CD4-positive, alpha-beta memory T cell (primary cell): ENCODE measurements at regions not wholly inside any gene's neighbourhood (a gene's known extent, or its start where the extent isn't known, plus 50 kb on each side); places are given as distances from the start of the nearest gene placed in this dataset.
"Not testable (repeated sequence)": the region's sequence is repeated elsewhere in the genome, so short reads cannot be mapped to it uniquely, and the experiment has no call there.

Source experiments
- CTCF ChIA-PET: fragments of 350-600 bp; sonication (Branson Sonifier 250); formaldehyde crosslinking; loops from one replicate; lab custom pipeline; 2021; ENCODE audit warnings: inconsistent platforms; ENCODE audit not compliant: partially characterized antibody; lab: Charles Lee
- POLR2A ChIA-PET: fragments of 350-600 bp; sonication (Branson Sonifier 250); formaldehyde crosslinking; loops from one replicate; lab custom pipeline; 2021; ENCODE audit not compliant: partially characterized antibody; lab: Charles Lee
- DNase-seq, 5 donors: peaks; one replicate each; pipeline versions ENCODE4 v3.0.0 to v3.0.0-alpha.2; 2020 to 2022; ENCODE audit warnings: mixed read lengths in 1 of 5
- H3K27ac ChIP-seq: one replicate; pipeline ENCODE4 v1.7.0; 2013; ENCODE audit warnings: low read depth, low read length
- H3K27me3 ChIP-seq: 2 replicates; pipeline ENCODE4 v1.7.0; 2013; ENCODE audit warnings: mild to moderate bottlenecking, low read length, moderate library complexity; ENCODE audit not compliant: insufficient read depth
- H3K36me3 ChIP-seq: 2 replicates; pipeline ENCODE4 v1.7.0; 2013; ENCODE audit warnings: mild to moderate bottlenecking, low read length, moderate library complexity; ENCODE audit not compliant: insufficient read depth
- H3K4me1 ChIP-seq: 2 replicates; pipeline ENCODE4 v1.7.0; 2013; ENCODE audit warnings: mild to moderate bottlenecking, low read length, moderate library complexity; ENCODE audit not compliant: insufficient read depth
- H3K4me3 ChIP-seq, 2 donors: one replicate each; pipeline ENCODE4 v1.7.0; 2013; ENCODE audit warnings: low read length in 2 of 2, mild to moderate bottlenecking in 1 of 2
- H3K9me3 ChIP-seq, 2 donors: one replicate each; pipeline ENCODE4 v1.7.0; 2013; ENCODE audit warnings: low read length in 2 of 2, control low read depth in 1 of 2; ENCODE audit not compliant: control insufficient read depth in 1 of 2
- H3K27ac Mint-ChIP-seq, 7 donors: one replicate each; pipeline ENCODE4 v1.8.0; 2020 to 2021; ENCODE audit warnings: mixed read lengths in 7 of 7, mild to moderate bottlenecking in 6 of 7, inconsistent platforms in 3 of 7, moderate library complexity in 3 of 7
- H3K27me3 Mint-ChIP-seq, 2 donors: one replicate each; pipeline ENCODE4 v1.8.0; 2020 to 2021; ENCODE audit warnings: mixed read lengths in 2 of 2
- H3K36me3 Mint-ChIP-seq, 2 donors: one replicate each; pipeline ENCODE4 v1.8.0; 2020 to 2021; ENCODE audit warnings: mixed read lengths in 2 of 2, inconsistent platforms in 1 of 2, mild to moderate bottlenecking in 1 of 2
- H3K4me1 Mint-ChIP-seq, 4 donors: one replicate each; pipeline ENCODE4 v1.8.0; 2020 to 2021; ENCODE audit warnings: mixed read lengths in 4 of 4, mild to moderate bottlenecking in 1 of 4
- H3K4me3 Mint-ChIP-seq, 8 donors: one replicate each; pipeline ENCODE4 v1.8.0; 2020 to 2021; ENCODE audit warnings: mixed read lengths in 8 of 8, mild to moderate bottlenecking in 7 of 8, moderate library complexity in 6 of 8, inconsistent platforms in 3 of 8
- H3K9me3 Mint-ChIP-seq, 8 donors: one replicate each; pipeline ENCODE4 v1.8.0; 2020 to 2021; ENCODE audit warnings: mixed read lengths in 8 of 8, mild to moderate bottlenecking in 5 of 8, inconsistent platforms in 3 of 8, moderate library complexity in 1 of 8
- intact Hi-C: fragments of 100-400 bp; cut with micrococcal nuclease; formaldehyde crosslinking; loops from one replicate; pipeline ENCODE4 v1.15.1; 2023

DNA sequence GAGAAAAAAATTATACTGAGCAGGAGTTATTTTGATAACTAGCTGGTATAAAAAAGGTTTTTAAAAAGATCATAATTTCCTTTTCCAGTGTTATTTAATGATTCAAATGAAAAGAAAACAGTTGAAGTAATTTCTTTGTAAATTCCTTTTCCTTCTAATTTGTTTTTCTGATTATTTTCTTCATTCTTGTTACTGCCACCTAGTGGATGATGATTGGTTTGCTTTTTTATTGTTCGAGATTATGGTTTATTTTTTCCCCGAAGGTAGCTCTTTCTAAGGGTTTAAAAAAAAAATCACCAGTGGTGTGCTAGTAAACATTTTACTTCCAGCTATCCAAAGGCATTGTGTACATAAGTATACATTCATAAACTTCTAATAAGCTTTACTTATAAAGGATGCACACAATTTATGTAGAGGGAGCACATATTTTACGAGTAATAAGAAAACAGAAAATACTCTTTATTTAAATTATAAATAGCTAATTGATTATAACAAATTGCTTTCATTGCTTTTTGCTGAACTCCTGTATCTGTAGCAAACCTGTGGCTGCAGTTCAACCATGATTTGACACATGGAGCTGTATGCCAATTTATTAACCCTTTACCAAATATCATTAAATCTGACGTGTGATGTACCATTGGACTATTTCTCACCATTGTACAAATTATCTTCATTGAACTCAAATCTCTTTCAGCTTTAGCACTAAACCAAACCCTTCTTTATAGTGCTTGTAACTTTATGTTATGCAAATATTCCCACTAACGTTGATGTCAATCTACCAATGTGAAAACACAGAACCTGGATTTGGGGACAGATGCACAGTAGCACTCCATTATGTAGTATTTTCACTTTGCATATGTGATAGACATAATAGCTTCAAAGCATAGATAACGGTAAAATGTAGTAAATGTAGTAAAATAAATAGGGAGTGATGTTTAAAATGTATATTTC, 97.8 kb upstream of the ANK2 start:
- peaks cover 4 to 6% of the 10 kb centered on the region in 2 donors for H3K27me3 Mint-ChIP-seq
- intact Hi-C loops: loop anchor here (1.0 kb wide), 1 partner anchor 318 kb away; no protein-coding TSS in a partner anchor
- H3K27ac Mint-ChIP-seq: no peak overlapping the region
- DNase-seq: peak in 3 of 5 donors; percentile 3 to 10 (median 3)
- ChIA-PET POLR2A (no interaction called here), CTCF (interaction anchor here (0.8 to 4.2 kb wide), 9 partner anchors 9 to 319 kb away, joined by 3 to 35 read pairs (median 3); no protein-coding TSS in a partner anchor)
- H3K4me3 Mint-ChIP-seq: no peak overlapping the region
- H3K9me3 Mint-ChIP-seq: no peaks in the 10 kb centered on the region
- no peaks in the 10 kb centered on the region for H3K4me1 Mint-ChIP-seq
- Histone ChIP-seq H3K4me1 (no peaks in the 10 kb centered on the region), H3K36me3 (no peaks in the 10 kb centered on the region), H3K9me3 (no peaks in the 10 kb centered on the region), H3K4me3 (no peak overlapping the region), H3K27ac (no peak overlapping the region), H3K27me3 (no peaks in the 10 kb centered on the region)
- no peaks in the 10 kb centered on the region for H3K36me3 Mint-ChIP-seq

DNA sequence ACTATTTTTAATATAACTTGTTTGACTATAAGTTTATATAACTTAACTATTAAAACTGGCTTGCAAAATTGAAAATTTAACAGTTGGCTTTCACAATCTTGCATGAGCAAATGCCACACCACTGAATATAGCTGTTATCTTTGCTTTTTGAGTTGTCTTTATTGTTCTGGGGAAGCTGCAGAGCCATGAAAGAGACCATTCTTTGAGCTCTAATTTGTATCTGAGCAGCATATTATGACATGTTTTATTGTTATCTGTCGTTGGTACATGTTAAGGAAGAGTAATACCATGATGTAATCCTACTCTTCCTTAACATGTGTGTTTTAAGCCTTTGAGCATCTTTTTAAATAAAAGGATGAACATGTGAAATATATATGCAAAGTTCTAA, 97.1 kb upstream of the ANK2 start:
- Histone ChIP-seq H3K27me3 (no peaks in the 10 kb centered on the region), H3K4me3 (no peak overlapping the region), H3K9me3 (no peaks in the 10 kb centered on the region), H3K27ac (no peak overlapping the region), H3K36me3 (no peaks in the 10 kb centered on the region), H3K4me1 (no peaks in the 10 kb centered on the region)
- DNase-seq: no peak
- Mint-ChIP-seq H3K4me1 (no peaks in the 10 kb centered on the region), H3K9me3 (no peaks in the 10 kb centered on the region), H3K4me3 (no peak overlapping the region), H3K27me3 (peaks cover 4 to 6% of the 10 kb centered on the region in 2 donors), H3K36me3 (no peaks in the 10 kb centered on the region), H3K27ac (no peak overlapping the region)
- ChIA-PET CTCF (interaction anchor here (0.8 to 4.2 kb wide), 4 partner anchors 9 to 14 kb away, joined by 3 to 35 read pairs (median 8); no protein-coding TSS in a partner anchor), POLR2A (no interaction called here)
- intact Hi-C loops: no loop called here

DNA sequence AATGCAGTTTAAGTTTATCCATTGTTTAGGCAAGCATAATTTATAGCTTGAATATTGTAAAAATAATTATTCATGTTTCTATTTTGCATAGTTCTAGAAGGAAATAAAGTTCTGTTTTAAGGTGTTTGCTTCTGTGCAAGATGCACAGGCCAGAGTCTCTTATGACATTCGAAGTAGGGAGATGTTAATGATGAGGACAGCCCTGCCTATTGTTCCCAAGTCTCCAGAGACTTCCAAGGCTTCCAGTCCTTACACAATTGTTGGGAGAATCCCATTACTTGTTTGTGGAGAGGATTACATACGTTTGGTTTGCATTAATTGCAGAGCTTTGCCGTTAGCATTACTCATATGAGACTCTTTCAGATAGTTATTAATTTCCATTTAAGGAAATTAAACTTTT, 96.2 kb upstream of the ANK2 start:
- Histone ChIP-seq H3K4me3 (no peak overlapping the region), H3K27ac (no peak overlapping the region), H3K27me3 (no peaks in the 10 kb centered on the region), H3K36me3 (no peaks in the 10 kb centered on the region), H3K9me3 (no peaks in the 10 kb centered on the region), H3K4me1 (no peaks in the 10 kb centered on the region)
- intact Hi-C loops: no loop called here
- no peaks in the 10 kb centered on the region for H3K4me1 Mint-ChIP-seq
- no peaks in the 10 kb centered on the region for H3K9me3 Mint-ChIP-seq
- H3K36me3 Mint-ChIP-seq: no peaks in the 10 kb centered on the region
- no peak overlapping the region for H3K27ac Mint-ChIP-seq
- no peak for DNase-seq
- peaks cover 2 to 5% of the 10 kb centered on the region in 2 donors for H3K27me3 Mint-ChIP-seq
- CTCF ChIA-PET: interaction anchor here (2.6 kb wide), 1 partner anchor 11 kb away, joined by 12 read pairs; no protein-coding TSS in a partner anchor
- no peak overlapping the region for H3K4me3 Mint-ChIP-seq
- POLR2A ChIA-PET: no interaction called here

DNA sequence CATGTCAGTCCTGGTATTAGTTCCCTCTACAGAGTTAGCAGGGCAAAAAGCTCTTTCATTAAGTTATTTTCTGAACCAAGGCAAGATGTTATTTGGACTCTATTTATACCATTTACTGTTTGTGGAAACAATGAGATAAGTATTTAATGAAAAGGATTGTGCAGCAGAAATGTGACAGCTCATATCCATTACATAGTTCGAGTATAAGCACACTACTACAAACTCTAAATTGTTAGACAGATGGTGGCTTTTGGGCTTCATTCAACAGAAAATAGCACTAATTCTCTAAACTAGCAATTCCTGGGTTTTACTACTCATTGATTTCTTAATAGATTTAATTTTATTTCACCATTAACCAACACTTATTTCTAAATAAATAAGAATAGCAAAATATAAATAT, 95.2 kb upstream of the ANK2 start:
- Mint-ChIP-seq H3K9me3 (peaks cover 0 to under 1% (median 0%) of the 10 kb centered on the region in 8 donors), H3K27me3 (peaks cover 2 to 5% of the 10 kb centered on the region in 2 donors)

DNA sequence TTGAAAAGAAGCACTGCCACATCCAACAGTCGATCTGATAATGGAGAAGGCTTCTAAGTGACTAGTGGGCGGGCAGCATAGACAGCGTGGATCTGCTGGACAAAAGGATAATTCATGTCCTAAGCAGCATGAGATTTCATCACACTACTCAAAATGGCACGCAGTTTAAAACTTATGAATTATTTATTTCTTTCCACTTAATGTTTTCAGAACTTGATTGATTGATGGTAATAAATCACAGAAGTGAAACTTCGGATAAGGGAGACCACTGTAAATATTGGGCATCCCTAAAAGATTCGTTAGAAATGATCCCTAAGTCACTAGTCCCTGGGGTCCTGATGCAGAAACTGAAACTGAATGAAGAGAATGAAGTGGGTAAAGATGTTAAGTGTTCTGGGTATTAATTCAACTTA, 93.0 kb upstream of the ANK2 start:
- Histone ChIP-seq H3K27me3 (no peaks in the 10 kb centered on the region), H3K27ac (no peak overlapping the region), H3K4me3 (no peak overlapping the region), H3K9me3 (no peaks in the 10 kb centered on the region), H3K36me3 (no peaks in the 10 kb centered on the region), H3K4me1 (no peaks in the 10 kb centered on the region)
- no peaks in the 10 kb centered on the region for H3K36me3 Mint-ChIP-seq
- no peak overlapping the region for H3K27ac Mint-ChIP-seq
- no peak overlapping the region for H3K4me3 Mint-ChIP-seq
- CTCF ChIA-PET: no interaction called here
- intact Hi-C loops: no loop called here
- H3K4me1 Mint-ChIP-seq: no peaks in the 10 kb centered on the region
- peaks cover 0 to 5% (median 0%) of the 10 kb centered on the region in 8 donors for H3K9me3 Mint-ChIP-seq
- peaks cover 0 to 3% of the 10 kb centered on the region in 2 donors for H3K27me3 Mint-ChIP-seq
- DNase-seq: no peak
- POLR2A ChIA-PET: no interaction called here

More for the DNA sequence above, 95.2 kb upstream of the ANK2 start:
- Mint-ChIP-seq H3K27ac (no peak overlapping the region), H3K4me1 (no peaks in the 10 kb centered on the region), H3K4me3 (no peak overlapping the region), H3K36me3 (no peaks in the 10 kb centered on the region)
- no peak overlapping the region for H3K4me3 ChIP-seq
- no peaks in the 10 kb centered on the region for H3K27me3 ChIP-seq
- DNase-seq: no peak
- no peaks in the 10 kb centered on the region for H3K4me1 ChIP-seq
- H3K9me3 ChIP-seq: no peaks in the 10 kb centered on the region
- H3K36me3 ChIP-seq: no peaks in the 10 kb centered on the region
- intact Hi-C loops: no loop called here
- H3K27ac ChIP-seq: no peak overlapping the region
- ChIA-PET CTCF (no interaction called here), POLR2A (no interaction called here)

DNA sequence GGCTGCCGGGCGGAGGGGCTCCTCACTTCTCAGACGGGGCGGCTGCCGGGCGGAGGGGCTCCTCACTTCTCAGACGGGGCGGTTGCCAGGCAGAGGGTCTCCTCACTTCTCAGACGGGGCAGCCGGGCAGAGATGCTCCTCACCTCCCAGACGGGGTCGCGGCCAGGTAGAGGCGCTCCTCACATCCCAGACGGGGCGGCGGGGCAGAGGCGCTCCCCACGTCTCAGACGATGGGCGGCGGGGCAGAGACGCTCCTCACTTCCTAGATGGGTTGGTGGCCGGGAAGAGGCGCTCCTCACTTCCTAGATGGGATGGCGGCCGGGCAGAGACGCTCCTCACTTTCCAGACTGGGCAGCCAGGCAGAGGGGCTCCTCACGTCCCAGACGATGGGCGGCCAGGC, 91.7 kb upstream of the ANK2 start:
- H3K36me3 Mint-ChIP-seq, H3K4me3 ChIP-seq, intact Hi-C loops, H3K4me3 Mint-ChIP-seq, H3K9me3 Mint-ChIP-seq, H3K4me1 ChIP-seq, POLR2A ChIA-PET, DNase-seq, H3K36me3 ChIP-seq, H3K4me1 Mint-ChIP-seq, H3K27me3 ChIP-seq, H3K27me3 Mint-ChIP-seq, H3K27ac ChIP-seq, H3K27ac Mint-ChIP-seq, CTCF ChIA-PET, H3K9me3 ChIP-seq: not testable (repeated sequence)

DNA sequence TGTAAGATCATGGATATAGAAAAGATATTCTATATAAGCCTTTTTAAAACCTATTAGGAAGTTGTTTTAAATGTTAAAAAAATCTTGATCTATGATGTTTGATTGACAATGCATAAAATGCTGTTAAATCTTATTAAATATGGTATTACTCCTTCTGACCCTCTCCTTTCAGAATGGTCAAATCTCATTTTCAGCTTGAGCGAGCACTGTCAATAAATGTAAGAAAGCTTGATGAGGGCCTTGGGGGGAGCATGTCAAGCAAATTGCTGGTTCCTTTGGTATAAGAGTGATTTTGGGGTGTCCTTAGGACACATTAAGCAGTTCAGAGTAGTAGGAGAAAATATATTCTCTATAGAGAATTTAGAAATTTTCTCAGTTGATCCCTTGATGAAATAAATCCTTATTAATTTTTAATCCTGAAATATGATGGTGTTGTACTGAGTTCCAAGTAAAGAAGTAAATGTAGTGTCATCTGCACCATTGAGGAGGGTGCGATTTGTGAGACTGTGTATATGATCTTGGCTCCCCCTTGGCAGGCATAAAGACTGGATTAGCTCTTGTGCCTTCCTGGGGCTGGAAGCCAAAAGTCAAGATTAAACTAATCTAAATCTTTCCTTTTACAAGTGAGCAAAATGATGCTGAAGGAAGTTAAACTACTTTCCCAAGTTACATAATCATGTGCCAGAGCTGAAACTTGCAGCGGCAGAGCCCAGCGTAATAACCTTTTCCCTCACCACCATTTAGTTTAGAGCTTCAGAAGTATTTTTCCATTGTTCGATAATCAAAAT, 82.6 kb upstream of the ANK2 start:
- Mint-ChIP-seq H3K4me3 (no peak overlapping the region), H3K9me3 (peaks cover 0 to 13% (median 7%) of the 10 kb centered on the region in 8 donors), H3K4me1 (no peaks in the 10 kb centered on the region), H3K27me3 (peaks cover 2 to 4% of the 10 kb centered on the region in 2 donors), H3K27ac (no peak overlapping the region), H3K36me3 (no peaks in the 10 kb centered on the region)
- POLR2A ChIA-PET: no interaction called here
- Histone ChIP-seq H3K4me1 (no peaks in the 10 kb centered on the region), H3K4me3 (no peak overlapping the region), H3K27me3 (no peaks in the 10 kb centered on the region), H3K9me3 (no peaks in the 10 kb centered on the region), H3K36me3 (no peaks in the 10 kb centered on the region), H3K27ac (no peak overlapping the region)
- no peak for DNase-seq
- CTCF ChIA-PET: no interaction called here
- intact Hi-C loops: no loop called here
